HG02642 (cell line): ENCODE measurements at regions not wholly inside any gene's neighbourhood (a gene's known extent, or its start where the extent isn't known, plus 50 kb on each side); places are given as distances from the start of the nearest gene placed in this dataset.

Source experiments
- ATAC-seq: cut with Tn5 transposase; IDR thresholded peaks from one replicate; pipeline ENCODE4 v1.9.1; 2021; ENCODE audit warnings: mild to moderate bottlenecking; ENCODE audit not compliant: unreplicated experiment, poor library complexity

DNA sequence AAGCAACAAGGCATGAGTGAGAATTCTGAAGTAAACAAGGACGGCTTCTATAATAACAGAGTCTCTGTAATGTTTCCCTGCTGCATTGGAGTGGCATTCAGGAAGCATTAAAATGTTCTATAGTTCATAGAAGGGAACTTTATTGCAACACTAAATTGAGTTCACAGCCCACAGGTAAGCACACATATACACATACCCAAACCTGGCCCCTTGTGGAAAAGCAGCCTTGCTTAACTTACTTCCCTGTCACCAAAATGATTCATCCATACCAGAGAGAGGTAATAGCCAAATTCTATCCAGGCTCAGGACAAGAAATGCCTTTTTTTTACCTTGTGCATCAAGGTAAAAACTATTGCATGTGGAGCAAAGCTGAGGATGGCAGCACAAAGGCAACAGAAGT lies 241.4 kb downstream of the HHIPL2 start:
- ATAC-seq, result no peak

DNA sequence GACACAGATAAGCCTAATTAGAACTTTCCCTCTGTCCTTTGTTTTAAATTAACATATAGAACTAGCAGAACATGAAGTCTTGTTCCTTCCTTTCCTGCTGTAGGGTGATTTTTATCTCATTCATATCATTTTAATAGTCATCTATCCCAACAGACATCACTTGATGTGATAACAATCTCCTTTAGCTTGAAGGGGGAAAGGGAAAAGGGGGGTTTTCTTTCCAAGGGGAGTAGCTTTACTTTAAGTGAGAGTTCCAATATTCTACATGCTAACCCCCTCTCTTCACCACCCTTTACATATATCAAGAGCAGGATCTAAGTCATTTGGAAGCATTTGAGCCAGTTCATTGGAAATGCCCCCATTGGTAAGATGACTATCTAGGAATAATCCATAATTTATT lies 241.9 kb downstream of the HHIPL2 start:
- no peak for ATAC-seq

DNA sequence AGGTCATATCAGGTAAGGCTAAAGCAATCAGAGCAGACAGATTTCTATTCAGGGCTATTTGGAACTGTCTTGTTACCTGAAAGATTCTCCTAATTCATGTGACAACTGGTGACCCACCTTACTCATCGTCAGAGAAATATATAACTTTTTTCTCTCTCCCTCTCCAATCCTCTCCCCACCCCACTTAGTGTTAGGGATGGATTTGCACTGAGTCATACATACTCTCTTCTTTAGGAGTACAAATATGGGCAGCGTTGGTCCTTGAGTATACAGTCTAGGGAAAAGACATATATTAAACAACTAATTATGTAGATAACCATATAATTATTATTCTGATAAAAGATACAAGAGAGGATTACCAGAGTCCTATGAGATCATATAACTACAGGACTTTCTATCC lies 246.3 kb downstream of the HHIPL2 start:
- ATAC-seq, result no peak

DNA sequence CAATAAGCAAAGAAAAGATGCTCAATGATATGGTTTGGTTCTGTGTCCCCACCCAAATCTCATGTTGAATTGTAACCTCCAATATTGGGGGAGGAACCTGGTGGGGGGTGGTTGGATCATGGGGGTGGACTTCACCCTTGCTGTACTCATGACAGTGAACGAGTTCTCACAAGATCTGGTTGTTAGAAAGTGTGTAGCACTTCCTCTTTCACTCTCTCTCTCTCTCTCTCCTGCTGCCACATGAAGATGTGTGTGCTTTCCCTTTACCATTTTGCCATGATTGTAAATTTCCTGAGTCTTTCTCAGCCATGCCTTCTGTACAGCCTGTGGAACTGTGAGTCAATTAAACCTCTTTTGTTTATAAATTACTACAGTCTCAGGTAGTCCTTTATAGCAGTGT lies 248.4 kb downstream of the HHIPL2 start:
- ATAC-seq, result no peak

DNA sequence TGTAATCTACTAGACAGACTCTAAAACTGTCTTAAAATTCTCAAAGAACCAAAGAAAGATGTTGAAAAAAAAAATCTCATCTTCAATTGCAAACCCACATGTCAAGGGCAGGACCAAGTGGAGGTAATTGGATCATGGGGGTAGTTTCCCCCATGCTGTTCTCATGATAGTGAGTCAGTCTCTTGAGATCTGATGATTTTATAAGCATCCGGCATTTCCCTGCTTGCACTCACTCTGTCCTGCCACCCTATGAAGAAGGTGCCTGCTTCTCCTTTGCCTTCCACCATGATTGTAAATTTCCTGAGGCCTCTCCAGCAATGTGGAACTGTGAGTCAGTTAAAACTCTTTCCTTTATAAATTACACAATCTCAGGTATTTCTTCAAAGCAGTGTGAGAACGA lies 257.0 kb downstream of the HHIPL2 start:
- ATAC-seq, result no peak

DNA sequence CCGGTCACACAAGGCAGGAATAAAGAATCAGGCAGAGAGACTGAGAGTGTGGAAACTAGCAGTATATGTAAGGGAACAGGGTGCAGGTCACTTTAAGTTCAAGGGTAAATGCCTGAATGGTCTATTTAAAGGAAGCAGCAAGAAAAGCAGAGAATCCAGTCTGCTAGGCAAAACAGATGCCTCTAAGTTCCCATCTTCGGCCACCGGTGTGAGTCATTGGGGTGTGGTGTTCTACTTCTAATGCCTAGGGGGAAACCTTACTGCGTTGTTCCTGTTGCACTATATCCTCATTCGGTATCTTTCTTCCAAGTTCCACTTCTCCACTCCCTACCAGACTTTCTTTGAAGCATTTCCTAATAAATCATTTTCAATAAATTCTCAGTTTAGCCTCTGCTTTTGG lies 259.9 kb downstream of the HHIPL2 start:
- no peak for ATAC-seq

DNA sequence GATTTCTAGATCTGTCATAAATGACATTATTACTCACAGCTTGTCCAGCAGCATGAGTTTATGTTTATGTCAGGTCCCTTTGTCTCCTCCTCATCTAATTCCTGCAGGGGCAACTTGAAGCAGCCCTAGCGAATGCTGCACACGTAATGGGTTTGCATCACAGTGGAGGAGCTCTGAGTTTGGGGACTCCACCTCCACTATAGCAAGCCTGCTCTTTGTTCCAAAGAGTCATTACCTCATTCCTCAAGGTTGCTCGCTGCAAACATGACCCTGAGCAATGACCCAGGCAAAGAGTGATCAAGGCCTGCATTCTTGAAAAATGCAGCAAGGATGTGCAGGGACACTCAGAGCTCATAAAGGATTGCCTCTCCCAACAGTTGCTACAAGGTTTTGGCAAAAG lies 261.9 kb downstream of the HHIPL2 start:
- ATAC-seq, result no peak

DNA sequence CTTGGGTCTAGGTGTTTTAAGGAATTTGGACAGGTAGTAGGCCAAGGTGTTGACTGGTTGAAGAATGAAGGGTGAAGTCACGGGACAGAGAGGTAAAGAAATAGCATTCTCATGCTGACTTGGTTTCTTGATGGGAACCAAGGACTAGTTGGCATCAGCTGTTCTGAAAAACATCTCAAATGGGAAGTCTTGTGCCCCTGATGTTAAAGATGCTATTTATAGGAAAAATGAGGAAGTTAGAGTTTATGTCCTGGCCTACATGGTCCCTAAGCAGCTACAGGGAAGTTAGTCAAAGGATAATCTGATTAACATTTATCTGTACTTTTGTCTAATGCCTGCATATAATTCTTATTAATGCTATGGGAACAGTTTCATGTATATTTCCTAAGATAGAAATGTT lies 262.4 kb downstream of the HHIPL2 start:
- no peak for ATAC-seq

DNA sequence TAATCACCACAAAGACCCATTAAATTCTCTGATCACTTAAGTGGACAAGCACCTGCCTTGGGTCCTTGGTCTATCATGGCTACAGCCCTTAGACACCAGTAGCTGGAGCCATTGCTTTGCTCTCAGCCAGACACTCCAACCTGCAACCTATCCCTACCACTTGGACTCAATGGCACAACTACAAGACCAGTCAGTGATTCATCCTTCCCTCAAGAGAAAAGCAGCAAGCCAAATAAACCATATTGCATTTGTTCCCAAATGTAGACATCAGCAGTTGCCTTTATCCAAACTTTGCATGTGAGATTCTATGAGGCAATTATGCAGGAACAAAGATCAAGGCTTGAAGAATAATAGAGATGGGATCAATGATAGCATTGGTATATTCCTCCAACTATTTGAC lies 263.4 kb downstream of the HHIPL2 start:
- ATAC-seq, result no peak

DNA sequence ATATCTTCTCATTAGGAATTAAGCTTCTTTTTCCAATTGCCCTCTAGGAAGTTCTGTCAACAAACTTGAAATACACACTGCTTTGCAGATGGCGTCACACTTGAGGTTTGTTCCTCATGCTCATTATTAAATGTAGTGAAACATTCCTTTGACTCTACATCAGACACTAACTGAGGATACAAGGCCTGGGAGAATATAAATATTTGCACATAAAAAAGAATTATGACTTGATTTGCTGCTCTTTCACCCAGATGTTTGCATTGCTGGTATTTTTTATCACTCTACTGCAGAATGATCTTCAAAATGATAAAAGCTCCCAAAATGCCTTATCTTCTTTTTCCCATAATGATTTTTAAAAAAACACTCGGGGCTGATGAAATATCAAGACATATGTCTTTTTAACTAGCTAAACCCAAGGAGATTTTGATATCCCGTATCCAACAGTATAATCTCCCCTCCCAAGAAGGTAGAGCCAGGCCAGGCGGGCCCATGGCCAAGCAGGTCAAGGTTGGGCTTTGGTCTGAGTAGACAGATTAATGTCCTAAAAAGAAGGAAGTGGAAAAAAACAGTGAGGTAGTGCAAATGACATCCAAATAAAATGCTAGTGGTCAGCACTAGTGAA lies 264.6 kb downstream of the HHIPL2 start:
- ATAC-seq, result no peak

DNA sequence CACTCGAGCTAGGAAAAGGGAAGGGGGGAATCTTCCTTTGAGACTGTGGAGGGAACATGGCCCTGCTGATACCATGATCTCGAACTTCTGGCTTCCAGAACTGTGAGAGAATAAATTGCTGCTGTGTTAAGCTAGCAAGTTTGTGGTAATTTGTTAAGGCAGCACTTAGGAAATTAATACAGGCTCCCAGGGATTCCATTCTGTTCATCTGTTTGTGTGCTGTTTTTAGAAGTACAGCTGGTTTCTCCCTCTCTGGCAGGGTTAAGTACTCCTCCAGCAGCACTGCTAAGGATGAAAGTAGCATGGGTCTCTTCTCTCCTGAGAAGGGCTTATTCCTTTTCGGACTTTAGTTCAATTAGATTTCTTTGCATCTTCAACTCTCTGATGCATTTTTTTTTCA lies 268.3 kb downstream of the HHIPL2 start:
- no peak for ATAC-seq

DNA sequence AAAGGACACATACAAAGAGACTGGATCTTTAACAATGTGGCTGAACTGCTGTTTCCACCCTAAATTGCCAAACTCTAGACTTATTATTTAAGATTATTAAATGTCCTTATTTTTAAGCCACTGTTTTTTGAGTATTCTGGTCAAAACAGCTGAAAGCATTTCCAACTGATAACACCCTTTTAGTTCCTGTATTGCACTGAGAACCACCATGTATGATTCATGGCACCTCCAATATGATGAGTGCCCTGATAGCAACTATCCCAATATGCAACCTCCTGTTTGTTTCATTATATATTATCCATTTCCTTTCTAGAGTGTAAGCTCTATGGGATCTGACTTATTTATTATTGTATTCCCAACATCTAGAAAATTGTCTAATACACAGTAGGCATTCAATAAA lies 269.4 kb downstream of the HHIPL2 start:
- ATAC-seq, result no peak

DNA sequence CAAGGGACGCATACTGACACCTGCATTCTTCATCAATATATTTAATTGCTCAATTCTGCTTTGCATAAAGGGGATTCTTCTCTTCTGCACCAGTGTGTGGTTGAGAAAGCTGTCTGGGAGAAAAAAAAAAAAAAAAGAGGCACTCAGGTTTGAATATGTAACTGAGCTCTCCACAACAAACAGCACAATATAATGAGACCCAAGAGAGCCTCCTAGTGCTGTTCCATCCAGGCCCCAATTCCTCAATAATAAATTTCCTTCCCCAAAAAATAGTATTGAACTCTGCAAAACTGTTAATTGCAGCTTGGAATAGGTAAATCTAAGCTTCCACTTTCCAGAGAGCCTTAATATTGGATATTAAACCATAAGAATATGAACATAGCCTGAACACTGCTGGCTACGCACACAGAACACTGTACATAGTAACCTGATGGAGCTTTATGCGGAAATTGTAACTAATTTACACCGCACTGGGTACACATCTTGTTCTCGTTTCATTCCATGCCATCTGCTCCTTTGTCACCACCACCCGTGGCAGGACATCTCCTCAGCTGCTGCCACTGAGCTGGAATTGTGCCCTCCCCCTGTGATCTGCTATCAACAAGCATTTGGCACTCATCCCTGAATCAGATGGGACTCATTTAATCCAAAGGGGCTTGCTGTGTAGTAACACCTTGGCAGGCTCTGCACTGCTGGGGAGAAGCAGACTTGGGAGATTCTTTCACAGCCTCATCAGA lies 272.0 kb downstream of the HHIPL2 start:
- ATAC-seq, result no peak

DNA sequence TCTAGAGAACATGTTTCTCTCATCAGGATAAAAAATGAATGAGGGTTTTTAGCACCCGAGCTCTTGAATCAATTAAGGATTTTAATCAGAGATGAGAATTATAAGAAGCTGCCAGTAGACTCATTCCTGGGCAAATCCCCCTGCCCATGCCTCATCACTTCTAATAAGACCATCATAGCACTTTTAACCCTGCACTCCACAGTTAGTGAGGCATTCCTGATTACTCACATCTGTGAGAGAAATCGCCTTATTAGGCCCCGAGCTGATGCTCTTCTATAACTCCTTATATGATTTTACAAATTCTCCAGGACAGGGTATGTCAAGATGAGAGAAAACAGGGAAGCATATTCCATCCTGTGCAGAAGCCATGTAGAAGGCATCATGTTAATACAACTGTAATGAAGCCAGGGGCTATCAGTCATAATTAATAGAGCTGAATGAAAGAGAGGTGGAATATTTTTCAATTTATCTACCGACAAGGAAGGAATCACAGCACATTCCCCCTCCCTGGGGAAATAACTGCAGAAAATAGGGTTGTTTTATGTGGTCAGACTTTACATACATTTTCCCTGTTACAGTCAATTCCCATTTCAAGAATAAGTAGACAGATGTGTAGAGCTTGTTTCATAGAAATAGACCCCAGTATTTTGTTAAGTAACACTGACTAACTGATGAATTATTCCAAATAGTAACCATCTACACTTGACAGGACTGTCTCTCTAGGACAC lies 272.7 kb downstream of the HHIPL2 start:
- no peak for ATAC-seq

DNA sequence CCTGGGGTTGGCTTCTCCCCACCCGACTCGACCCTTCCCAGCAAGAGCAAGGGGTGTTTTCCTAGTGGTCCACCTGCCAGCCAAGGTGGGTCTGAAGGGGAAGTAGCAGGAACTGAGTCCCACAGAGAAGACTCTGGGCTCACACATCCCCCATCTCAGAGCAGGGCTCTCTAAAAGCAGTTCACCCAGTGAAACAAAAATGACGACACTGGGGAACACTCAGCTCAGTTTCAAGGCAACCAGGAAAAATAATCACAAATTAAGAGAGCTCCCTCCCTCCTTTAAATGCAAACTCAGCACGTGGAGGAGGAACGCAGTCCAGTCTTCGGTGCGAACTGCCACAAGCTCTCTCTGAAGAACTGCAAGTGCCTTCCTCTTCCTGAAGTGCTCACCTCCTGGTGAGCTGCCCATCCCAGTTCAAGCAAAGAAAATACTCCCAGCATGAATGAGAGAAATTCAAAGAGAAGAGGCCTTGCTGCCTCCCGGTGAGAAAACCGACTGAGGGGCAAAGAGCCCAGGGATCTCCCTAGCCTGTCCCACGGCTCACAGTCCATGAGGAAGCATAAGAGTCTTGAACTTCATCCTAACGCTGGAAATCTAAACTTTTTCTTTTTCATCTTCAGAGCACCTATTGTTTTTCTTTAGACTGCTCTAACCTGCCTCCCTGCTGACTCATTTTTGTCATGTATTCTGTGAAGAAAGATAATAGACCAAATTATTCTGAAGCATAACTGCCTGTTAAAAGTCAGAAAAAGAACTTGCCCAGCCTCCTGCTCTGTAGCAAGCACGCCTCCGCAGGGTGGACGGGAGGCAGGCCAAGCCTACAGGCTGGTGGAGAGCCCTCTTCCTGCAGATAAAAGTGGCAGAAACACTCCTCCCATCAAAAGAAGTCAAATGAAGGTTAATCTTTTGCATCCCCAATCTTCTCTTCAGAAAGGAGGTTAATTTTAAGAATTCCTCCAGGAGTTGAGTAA lies 281.4 kb downstream of the HHIPL2 start:
- no peak for ATAC-seq

DNA sequence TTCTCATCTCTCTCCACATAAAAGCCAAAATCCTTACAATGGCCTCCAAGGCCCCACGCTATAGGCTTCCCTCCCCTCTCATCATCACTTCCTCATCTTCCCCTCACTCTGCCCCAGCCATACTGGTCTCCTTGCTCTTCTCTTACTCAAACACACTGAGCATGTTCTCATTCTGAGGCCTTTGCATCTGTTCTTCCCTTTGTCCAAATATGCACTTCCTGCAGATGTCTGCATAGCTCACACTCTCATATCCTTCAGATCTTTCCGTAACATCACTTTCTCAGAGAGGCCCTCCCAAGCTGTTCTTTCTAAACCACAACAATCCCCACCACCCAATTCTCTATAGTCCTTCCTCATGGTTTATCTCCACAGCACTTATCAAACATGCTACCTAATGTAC lies 284.1 kb downstream of the HHIPL2 start:
- no peak for ATAC-seq

DNA sequence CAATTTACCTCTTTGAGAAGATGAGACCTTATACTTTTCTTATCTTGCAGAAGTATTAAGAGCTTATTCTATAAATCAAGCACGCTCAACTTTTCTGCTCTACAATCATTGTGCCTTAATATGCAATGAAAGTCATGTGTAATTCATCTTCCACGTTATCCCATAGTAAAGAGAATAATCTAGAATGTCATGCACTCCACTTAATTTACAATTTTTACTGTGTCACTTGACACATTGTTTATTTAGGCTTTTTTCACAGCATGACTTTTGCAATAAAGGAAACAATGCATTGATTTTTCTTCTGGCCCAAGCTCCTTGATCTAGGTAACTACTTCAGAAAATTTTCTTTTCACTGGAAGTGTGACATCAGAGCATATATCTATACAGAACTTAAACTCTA lies 290.9 kb downstream of the HHIPL2 start:
- no peak for ATAC-seq

DNA sequence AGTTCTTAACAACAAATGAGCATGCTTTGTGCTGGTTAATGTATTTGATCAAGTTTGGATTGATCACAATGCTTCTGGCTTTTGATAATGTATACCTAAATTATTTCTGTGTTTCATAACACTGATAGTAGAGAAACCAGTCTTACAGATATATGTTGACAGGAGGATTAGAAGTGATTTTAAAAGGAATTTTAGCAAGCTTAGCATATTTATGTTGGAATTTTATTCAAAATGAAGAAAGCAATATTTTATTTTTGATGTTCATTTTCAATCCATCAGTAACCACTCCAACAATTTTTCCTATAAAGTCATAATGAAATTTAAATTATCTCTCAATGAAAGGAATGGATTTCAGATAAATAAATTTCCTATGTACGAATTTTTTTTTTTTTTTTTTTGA lies 291.8 kb downstream of the HHIPL2 start:
- no peak for ATAC-seq

DNA sequence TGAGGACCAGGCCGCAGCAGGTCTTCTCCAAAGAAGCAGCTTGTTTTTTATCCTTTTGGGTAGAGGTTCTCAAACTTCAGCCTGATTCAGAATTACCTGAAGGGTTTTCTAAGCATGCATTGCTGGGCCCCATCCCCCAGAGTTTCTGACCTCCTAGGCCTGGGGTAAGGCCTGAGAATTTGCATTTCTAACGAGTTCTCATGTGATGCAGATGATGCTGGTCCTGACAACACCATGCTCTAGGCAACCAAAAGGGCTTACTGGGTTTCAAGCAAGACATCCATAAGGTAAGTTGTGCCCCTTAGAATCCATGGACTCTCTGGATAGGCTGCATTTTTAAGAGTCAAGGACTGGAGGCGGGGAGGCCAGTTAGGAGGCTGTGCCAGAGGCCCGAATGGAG lies 295.1 kb downstream of the HHIPL2 start:
- ATAC-seq, result no peak

DNA sequence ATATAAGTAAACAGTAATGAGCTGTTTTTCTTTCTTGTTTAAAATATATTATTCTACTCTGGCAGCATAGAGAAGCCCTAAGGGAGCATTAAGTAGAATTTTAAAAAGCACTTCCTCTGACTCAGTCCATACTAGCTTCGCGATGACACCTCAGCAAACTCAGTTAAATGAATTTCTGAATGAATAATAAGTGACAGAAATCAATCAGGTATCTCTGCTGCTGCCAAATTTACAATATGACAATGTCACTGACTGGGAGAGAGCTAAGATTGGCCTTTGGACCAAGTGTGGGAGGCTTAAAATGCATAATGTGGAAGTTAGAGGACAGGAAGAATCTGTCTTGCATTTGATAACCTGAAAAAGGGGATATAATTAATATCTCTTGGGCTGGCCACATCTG lies 296.1 kb downstream of the HHIPL2 start:
- no peak for ATAC-seq

DNA sequence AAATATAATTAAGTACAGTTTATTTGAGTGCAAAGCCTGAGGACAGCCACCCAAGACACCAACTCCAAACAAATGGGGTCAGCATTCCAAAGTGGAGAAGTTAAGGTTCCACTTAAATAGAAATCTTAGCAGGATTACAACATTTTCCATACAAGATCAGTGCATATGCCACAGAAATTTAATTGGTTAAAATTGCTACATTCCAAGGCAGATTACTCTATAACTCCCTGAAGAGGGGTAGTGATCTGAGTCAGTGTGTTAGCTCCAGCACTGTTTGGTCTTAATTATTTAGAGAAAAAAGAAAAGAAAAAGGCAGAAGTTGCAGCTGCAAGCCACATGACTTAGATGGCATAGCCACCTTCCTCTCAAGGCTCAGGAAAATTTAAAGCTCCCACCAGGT lies 297.5 kb downstream of the HHIPL2 start:
- no peak for ATAC-seq
